Cardiac muscle cell (in vitro differentiated cells and primary cell): ENCODE measurements at regions not wholly inside any gene's neighbourhood (a gene's known extent, or its start where the extent isn't known, plus 50 kb on each side); places are given as distances from the start of the nearest gene placed in this dataset.

Experiments used
- DNase-seq, 2 donors: peaks; one replicate each; pipeline versions ENCODE4 v3.0.0 to v3.0.0-alpha.2; 2010 to 2017; ENCODE audit warnings: low read depth in 1 of 2, low spot score in 1 of 2
- H3K27ac ChIP-seq: fragments of 200-600 bp; sonication (generic); 2 replicates; pipeline ENCODE4 v1.5.1; 2016
- H3K27me3 ChIP-seq: fragments of 200-600 bp; sonication (generic); 2 replicates; pipeline ENCODE4 v1.6.0; 2016; ENCODE audit warnings: control low read depth
- H3K36me3 ChIP-seq: fragments of 200-600 bp; sonication (generic); 2 replicates; pipeline ENCODE4 v1.5.1; 2016; ENCODE audit warnings: control low read depth
- H3K4me1 ChIP-seq: fragments of 200-600 bp; sonication (generic); 2 replicates; pipeline ENCODE4 v1.8.1; 2017; ENCODE audit warnings: low read depth, mild to moderate bottlenecking, mixed run types
- H3K4me3 ChIP-seq: fragments of 200-600 bp; sonication (generic); 2 replicates; pipeline ENCODE4 v1.5.1; 2016; ENCODE audit warnings: mild to moderate bottlenecking
- H3K9me3 ChIP-seq: fragments of 200-600 bp; sonication (generic); 2 replicates; pipeline ENCODE4 v1.5.1; 2017; ENCODE audit warnings: low read depth, mild to moderate bottlenecking, control low read depth
- CTCF ChIP-seq: IDR thresholded peaks from 2 replicates; pipeline ENCODE4 v1.5.1; 2012; ENCODE audit warnings: low read depth, mild to moderate bottlenecking, low read length

GRCh38 chr10:123563994-123564393, 102.2 kb upstream of the GPR26 start:
- Histone ChIP-seq H3K4me3 (no peak overlapping the region), H3K36me3 (no peaks in the 10 kb centered on the region), H3K27ac (no peak overlapping the region), H3K27me3 (no peaks in the 10 kb centered on the region), H3K9me3 (no peaks in the 10 kb centered on the region), H3K4me1 (no peaks in the 10 kb centered on the region)
- no peak for DNase-seq
- TF ChIP-seq CTCF = no peak

DNA sequence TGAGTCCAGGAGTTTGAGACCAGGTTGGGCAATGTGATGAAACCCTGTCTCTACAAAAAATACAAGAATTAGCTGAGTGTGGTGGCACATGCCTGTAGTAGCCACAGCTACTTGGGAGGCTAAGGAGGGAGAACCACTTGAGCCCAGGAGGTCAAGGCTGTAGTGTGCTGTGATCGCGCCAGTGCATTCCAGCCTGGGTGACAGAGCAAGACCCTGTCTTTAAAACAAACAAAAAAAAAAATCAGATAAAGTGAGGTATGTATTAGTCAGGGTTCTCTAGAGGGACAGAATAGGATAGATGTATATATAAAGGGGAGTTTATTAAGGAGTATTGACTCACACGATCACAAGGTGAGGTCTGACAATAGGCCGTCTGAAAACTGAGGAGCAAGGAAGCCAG, 101.5 kb upstream of the GPR26 start:
- Histone ChIP-seq H3K9me3 (no peaks in the 10 kb centered on the region), H3K27me3 (no peaks in the 10 kb centered on the region), H3K27ac (no peak overlapping the region), H3K4me3 (no peak overlapping the region), H3K4me1 (no peaks in the 10 kb centered on the region), H3K36me3 (no peaks in the 10 kb centered on the region)
- TF ChIP-seq CTCF = no peak
- no peak for DNase-seq

DNA sequence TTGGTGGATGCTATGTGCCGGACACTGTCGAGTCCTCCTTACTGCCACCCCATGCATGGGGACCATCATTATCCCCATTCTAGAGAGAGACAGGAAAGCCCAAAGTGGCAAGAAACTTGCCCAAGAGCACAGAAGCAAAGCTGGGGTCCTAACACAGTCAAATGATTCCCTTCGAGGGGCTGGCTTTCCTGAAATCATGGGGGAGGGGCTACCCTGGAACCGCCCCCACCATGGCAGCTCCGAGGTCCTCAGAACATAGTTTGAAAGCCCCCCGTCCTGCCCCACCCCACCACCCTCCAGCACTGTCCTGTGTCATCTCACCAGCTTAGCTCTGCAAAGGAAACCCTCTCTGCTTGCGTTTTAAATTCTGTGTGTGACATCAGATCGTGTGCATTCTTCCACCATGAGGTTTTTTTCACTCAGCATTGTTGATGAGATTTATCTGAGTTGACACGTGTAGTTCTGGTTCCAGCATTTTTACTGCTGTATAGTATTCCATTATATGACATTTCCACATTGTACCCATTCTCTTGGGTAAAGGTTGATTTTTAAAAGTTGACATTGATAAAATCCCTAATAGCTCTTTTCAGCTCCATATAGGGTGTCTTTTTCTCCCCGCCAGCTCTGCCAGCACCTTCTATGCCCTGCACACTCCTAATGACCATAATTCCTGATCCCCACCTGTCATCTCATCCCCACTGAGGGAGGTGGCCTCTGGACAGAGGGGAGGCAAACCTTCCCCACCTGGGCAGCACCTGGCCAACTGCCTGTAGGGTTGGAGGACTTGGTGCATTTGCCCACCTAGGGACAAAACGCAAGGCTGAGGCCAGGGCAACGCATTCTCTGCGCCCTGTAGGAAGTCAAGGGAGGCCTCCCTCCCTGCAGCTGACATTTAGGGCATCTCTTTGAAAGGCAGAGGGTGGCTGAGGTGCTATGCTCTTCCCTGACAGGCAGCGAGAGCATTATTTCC, 100.2 kb upstream of the GPR26 start:
- Histone ChIP-seq H3K9me3 (no peaks in the 10 kb centered on the region), H3K4me1 (no peaks in the 10 kb centered on the region), H3K36me3 (no peaks in the 10 kb centered on the region), H3K27ac (no peak overlapping the region), H3K27me3 (peaks cover 7% of the 10 kb centered on the region), H3K4me3 (no peak overlapping the region)
- no peak for DNase-seq
- no peak for TF ChIP-seq CTCF

DNA sequence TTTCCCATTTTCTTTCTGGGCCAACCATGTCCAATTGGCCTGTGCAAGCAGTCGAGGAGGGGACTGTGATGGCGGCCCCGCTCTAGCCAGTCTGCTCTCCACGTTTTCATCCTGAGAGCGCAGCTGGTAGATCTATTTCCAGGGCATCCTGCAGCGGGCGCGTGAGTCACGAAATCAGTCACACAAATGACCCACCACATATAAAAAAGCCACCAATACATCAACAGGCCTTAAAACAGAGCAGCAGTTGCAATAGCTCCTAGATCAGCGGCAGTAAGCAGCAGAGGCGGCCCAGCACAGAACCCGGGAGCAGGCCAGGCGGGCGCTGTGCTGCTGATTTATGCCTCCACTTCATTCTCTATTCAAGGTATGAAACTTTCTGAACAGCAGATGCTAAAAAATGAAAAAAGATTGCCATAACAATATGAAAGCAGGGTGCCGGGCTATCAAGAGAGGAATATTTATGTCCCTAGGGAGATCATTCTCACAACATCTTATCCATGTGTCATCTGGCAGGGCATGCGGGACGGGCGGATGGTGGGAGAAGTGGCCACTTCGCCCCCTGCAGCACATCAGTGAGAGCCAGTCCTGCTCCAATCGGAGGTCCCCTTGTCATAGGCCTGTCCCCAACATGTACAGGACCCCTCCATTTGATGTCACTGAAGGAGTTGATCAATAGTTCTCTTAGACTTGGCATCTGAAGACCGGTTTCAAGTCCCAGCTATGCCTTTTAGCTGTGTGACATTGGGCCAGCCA, 98.0 kb upstream of the GPR26 start:
- DNase-seq = no peak

GRCh38 chr10:123568751-123569150, 97.4 kb upstream of the GPR26 start:
- Histone ChIP-seq H3K36me3 (no peaks in the 10 kb centered on the region), H3K4me3 (no peak overlapping the region), H3K27ac (no peak overlapping the region), H3K9me3 (no peaks in the 10 kb centered on the region), H3K27me3 (peaks cover 12% of the 10 kb centered on the region), H3K4me1 (no peaks in the 10 kb centered on the region)
- no peak for TF ChIP-seq CTCF
- no peak for DNase-seq

More for the DNA sequence above, 98.0 kb upstream of the GPR26 start:
- TF ChIP-seq CTCF = no peak
- Histone ChIP-seq H3K4me3 (no peak overlapping the region), H3K9me3 (no peaks in the 10 kb centered on the region), H3K27me3 (peaks cover 12% of the 10 kb centered on the region), H3K4me1 (no peaks in the 10 kb centered on the region), H3K36me3 (no peaks in the 10 kb centered on the region), H3K27ac (no peak overlapping the region)
